HCT116 (cell line): ENCODE measurements at regions not wholly inside any gene's neighbourhood (a gene's known extent, or its start where the extent isn't known, plus 50 kb on each side); places are given as distances from the start of the nearest gene placed in this dataset.

Experiments used
- ATAC-seq: fragments of 200-7000 bp; cut with Tn5 transposase; 2 replicates; pipeline ENCODE4 v1.9.1; 2020; ENCODE audit warnings: mild to moderate bottlenecking, moderate library complexity
- BruUV-seq: library from RNA; stranded (reverse); fragments of 400-500 nt; replicated peaks from 2 replicates; lab custom pipeline; 2021; lab: Mats Ljungman, UMichigan
- CTCF ChIA-PET: fragments of 300-600 bp; sonication (Branson Sonifier 250); formaldehyde crosslinking; loops from one replicate; lab custom pipeline; 2021; ENCODE audit warnings: antibody characterized with exemption; lab: Charles Lee
- POLR2A ChIA-PET: fragments of 300-600, 350-600 bp; sonication (Branson Sonifier 250); formaldehyde crosslinking; loops from one replicate; lab custom pipeline; 2021; ENCODE audit warnings: antibody characterized with exemption; lab: Charles Lee
- RAD21 ChIA-PET, 2 experiments: fragments of 300-600 bp; sonication (Branson Sonifier 250); formaldehyde crosslinking; loops; one replicate each; lab custom pipeline; 2023; ENCODE audit warnings: low total read pairs in 2 of 2; ENCODE audit not compliant: uncharacterized antibody in 2 of 2, unreplicated experiment in 2 of 2, low non-redundant PET in 1 of 2; lab: Charles Lee
- DNase-seq: peaks from one replicate; pipeline ENCODE4 v3.0.0-alpha.2; 2010; ENCODE audit warnings: low read depth, low spot score
- H2AFZ ChIP-seq: fragments of 200-600 bp; shearing (Covaris generic), sonication (generic); 2 replicates; pipeline ENCODE4 v1.6.1; 2017; ENCODE audit warnings: low read depth, mixed run types, mixed read lengths, antibody characterized with exemption, low read length; ENCODE audit not compliant: poor library complexity, severe bottlenecking
- H3K27ac ChIP-seq: 2 replicates; pipeline ENCODE4 v1.5.1; 2012; ENCODE audit warnings: low read depth, low read length
- H3K27me3 ChIP-seq: fragments of 200-600 bp; sonication (generic); 2 replicates; pipeline ENCODE4 v1.6.1; 2016; ENCODE audit warnings: mixed run types, low read length, mixed read lengths; ENCODE audit not compliant: insufficient read depth
- H3K36me3 ChIP-seq, 2 experiments: fragments of 200-500 bp in 1 of 2; fragments of 200-600 bp in 1 of 2; sonication (Bioruptor generic) in 1 of 2; sonication (generic) in 1 of 2; 2 replicates each; pipeline versions ENCODE4 v1.5.1 to v1.6.1; 2014 to 2016; ENCODE audit warnings: low read length in 2 of 2, inconsistent platforms in 1 of 2, mixed read lengths in 1 of 2, mixed run types in 1 of 2; ENCODE audit not compliant: insufficient read depth in 2 of 2, control insufficient read depth in 1 of 2
- H3K4me1 ChIP-seq, 2 experiments: fragments of 200-600 bp in 1 of 2; sonication (generic) in 1 of 2; 2 replicates each; pipeline versions ENCODE4 v1.5.1 to v1.6.1; 2012 to 2017; ENCODE audit warnings: low read length in 2 of 2, inconsistent platforms in 1 of 2, mild to moderate bottlenecking in 1 of 2, mixed read lengths in 1 of 2, mixed run types in 1 of 2, moderate library complexity in 1 of 2; ENCODE audit not compliant: insufficient read depth in 2 of 2, control insufficient read depth in 1 of 2
- H3K4me2 ChIP-seq: fragments of 200-600 bp; sonication (generic); 2 replicates; pipeline ENCODE4 v1.6.1; 2017; ENCODE audit warnings: mixed run types, low read length, mixed read lengths
- H3K4me3 ChIP-seq, 2 experiments: fragments of 200-600 bp in 1 of 2; sonication (generic) in 1 of 2; replicated peaks in 1 of 2; 2 replicates each; pipeline ENCODE4 v1.5.1; 2011 to 2016; ENCODE audit warnings: low read length in 2 of 2, control low read depth in 1 of 2, low read depth in 1 of 2, mild to moderate bottlenecking in 1 of 2, mixed read lengths in 1 of 2, mixed run types in 1 of 2
- H3K79me2 ChIP-seq: fragments of 200-600 bp; sonication (generic); 2 replicates; pipeline ENCODE4 v1.6.1; 2017; ENCODE audit warnings: mild to moderate bottlenecking, mixed run types, low read length, moderate library complexity, mixed read lengths; ENCODE audit not compliant: insufficient read depth
- H3K9ac ChIP-seq: fragments of 200-600 bp; sonication (generic); 2 replicates; pipeline ENCODE4 v1.6.1; 2016; ENCODE audit warnings: low read length, mixed read lengths
- H3K9me2 ChIP-seq: fragments of 200-600 bp; sonication (generic), shearing (Covaris generic); 2 replicates; pipeline ENCODE4 v1.6.1; 2017; ENCODE audit warnings: mixed run types, mild to moderate bottlenecking, moderate library complexity; ENCODE audit not compliant: insufficient read depth
- H3K9me3 ChIP-seq, 2 experiments: fragments of 200-500 bp in 1 of 2; fragments of 200-600 bp in 1 of 2; sonication (Bioruptor generic) in 1 of 2; sonication (generic) in 1 of 2; 2 replicates each; pipeline ENCODE4 v1.6.1; 2014 to 2017; ENCODE audit warnings: low read length in 2 of 2, mixed read lengths in 2 of 2, inconsistent platforms in 1 of 2, low read depth in 1 of 2, mild to moderate bottlenecking in 1 of 2, mixed run types in 1 of 2, moderate library complexity in 1 of 2; ENCODE audit not compliant: control insufficient read depth in 1 of 2, insufficient read depth in 1 of 2
- H4K20me1 ChIP-seq: fragments of 200-600 bp; sonication (generic), shearing (Covaris generic); 2 replicates; pipeline ENCODE4 v1.6.1; 2017; ENCODE audit warnings: mixed run types, mild to moderate bottlenecking, moderate library complexity; ENCODE audit not compliant: insufficient read depth
- EGR1 ChIP-seq: IDR thresholded peaks from 2 replicates; pipeline ENCODE4 v1.6.1; 2012; ENCODE audit warnings: low read depth
- EZH2 ChIP-seq: fragments of 200-600 bp; sonication (generic); IDR thresholded peaks from 2 replicates; pipeline ENCODE4 v1.6.1; 2017; ENCODE audit warnings: antibody characterized with exemption, mixed run types
- JUND ChIP-seq: IDR thresholded peaks from 2 replicates; pipeline ENCODE4 v1.6.1; 2012
- MAX ChIP-seq: IDR thresholded peaks from 2 replicates; pipeline ENCODE4 v1.6.1; 2012
- RAD21 ChIP-seq: IDR thresholded peaks from 2 replicates; pipeline ENCODE4 v1.6.1; 2012; ENCODE audit warnings: low read depth, mild to moderate bottlenecking
- SIN3A ChIP-seq: IDR thresholded peaks from 2 replicates; pipeline ENCODE4 v1.6.1; 2012; ENCODE audit warnings: low read depth
- SP1 ChIP-seq: IDR thresholded peaks from 2 replicates; pipeline ENCODE4 v1.6.1; 2012; ENCODE audit warnings: low read depth
- TCF7L2 ChIP-seq: IDR thresholded peaks from 2 replicates; pipeline ENCODE4 v1.7.0; 2011; ENCODE audit warnings: borderline replicate concordance, inconsistent platforms; ENCODE audit not compliant: insufficient read depth, insufficient read length; ENCODE audit errors: extremely low read depth
- YY1 ChIP-seq: IDR thresholded peaks from 2 replicates; pipeline ENCODE4 v1.6.1; 2011; ENCODE audit warnings: low read length, low read depth, moderate library complexity, mild to moderate bottlenecking; ENCODE audit not compliant: insufficient replicate concordance; ENCODE audit errors: extremely low read depth
- ZFX ChIP-seq: fragments of 450-650 bp; IDR thresholded peaks from 2 replicates; pipeline ENCODE4 v1.6.1; 2017
- intact Hi-C: fragments of 100-400 bp; cut with micrococcal nuclease; formaldehyde crosslinking; loops from 2 replicates; pipeline ENCODE4 v1.10.0; 2022
- TF ChIP-seq, protein P1 (sequence below), 3 experiments: fragments of 200-600 bp in 1 of 3; sonication (generic) in 1 of 3; IDR thresholded peaks in 2 of 3; conservative IDR thresholded peaks in 1 of 3; 2 replicates each; pipeline ENCODE4 v1.5.1; 2012 to 2017; ENCODE audit warnings: low read depth in 2 of 3, low read length in 2 of 3, antibody characterized with exemption in 1 of 3, borderline replicate concordance in 1 of 3, control low read depth in 1 of 3, mild to moderate bottlenecking in 1 of 3, mixed read lengths in 1 of 3, mixed run types in 1 of 3, moderate library complexity in 1 of 3; ENCODE audit not compliant: insufficient read depth in 1 of 3
- TF ChIP-seq, protein P2 (sequence below): IDR thresholded peaks from 2 replicates; pipeline ENCODE4 v1.6.1; 2011; ENCODE audit warnings: mild to moderate bottlenecking, low read length, moderate library complexity; ENCODE audit not compliant: insufficient replicate concordance; ENCODE audit errors: extremely low read depth

DNA sequence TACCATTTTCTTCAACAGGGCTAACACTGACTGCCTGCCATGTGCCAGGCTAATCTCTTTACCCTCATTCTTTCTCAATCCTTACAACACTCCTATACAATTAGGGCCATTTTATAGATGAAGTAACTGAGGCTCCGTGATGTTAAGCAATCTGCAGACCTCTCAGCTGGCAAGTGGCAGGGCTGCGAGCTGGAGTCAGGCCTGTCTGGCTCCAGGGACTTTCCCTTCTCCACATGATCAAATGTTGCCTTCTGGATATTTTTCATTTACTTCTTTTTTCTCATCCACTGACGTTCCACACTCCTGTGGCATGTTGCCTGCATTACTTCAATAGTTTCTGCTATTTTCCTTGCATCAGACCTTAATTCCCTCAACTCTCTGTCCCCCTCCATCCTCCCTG, 55.2 kb upstream of the TAGAP start:
- no peaks in the 10 kb centered on the region for H3K9me2 ChIP-seq
- no TSS peak for BruUV-seq
- H3K4me1 ChIP-seq = peaks cover 0 to 8% of the 10 kb centered on the region in 2 experiments; a peak in 2 of 4 replicates
- intact Hi-C loops = loop anchor here (10.0 kb wide), 1 partner anchor 335 kb away; no protein-coding TSS in a partner anchor
- H3K4me2 ChIP-seq = no peak overlapping the region
- H3K27ac ChIP-seq = no peak overlapping the region
- ATAC-seq = no peak
- CTCF ChIA-PET = no interaction called here
- no peaks in the 10 kb centered on the region for H3K79me2 ChIP-seq
- H4K20me1 ChIP-seq = no peaks in the 10 kb centered on the region
- H3K4me3 ChIP-seq = no peak overlapping the region
- H2AFZ ChIP-seq = no peak overlapping the region
- POLR2A ChIA-PET = no interaction called here
- no peaks in the 10 kb centered on the region for H3K9me3 ChIP-seq
- TF ChIP-seq SP1 = no peak
- TF ChIP-seq YY1 = no peak
- TF ChIP-seq, protein P1, sequence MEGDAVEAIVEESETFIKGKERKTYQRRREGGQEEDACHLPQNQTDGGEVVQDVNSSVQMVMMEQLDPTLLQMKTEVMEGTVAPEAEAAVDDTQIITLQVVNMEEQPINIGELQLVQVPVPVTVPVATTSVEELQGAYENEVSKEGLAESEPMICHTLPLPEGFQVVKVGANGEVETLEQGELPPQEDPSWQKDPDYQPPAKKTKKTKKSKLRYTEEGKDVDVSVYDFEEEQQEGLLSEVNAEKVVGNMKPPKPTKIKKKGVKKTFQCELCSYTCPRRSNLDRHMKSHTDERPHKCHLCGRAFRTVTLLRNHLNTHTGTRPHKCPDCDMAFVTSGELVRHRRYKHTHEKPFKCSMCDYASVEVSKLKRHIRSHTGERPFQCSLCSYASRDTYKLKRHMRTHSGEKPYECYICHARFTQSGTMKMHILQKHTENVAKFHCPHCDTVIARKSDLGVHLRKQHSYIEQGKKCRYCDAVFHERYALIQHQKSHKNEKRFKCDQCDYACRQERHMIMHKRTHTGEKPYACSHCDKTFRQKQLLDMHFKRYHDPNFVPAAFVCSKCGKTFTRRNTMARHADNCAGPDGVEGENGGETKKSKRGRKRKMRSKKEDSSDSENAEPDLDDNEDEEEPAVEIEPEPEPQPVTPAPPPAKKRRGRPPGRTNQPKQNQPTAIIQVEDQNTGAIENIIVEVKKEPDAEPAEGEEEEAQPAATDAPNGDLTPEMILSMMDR (IDR thresholded peaks at IDR 0.05 in 2 of 3, conservative IDR thresholded peaks at IDR 0.05 in 1 of 3; ENCODE audit: borderline replicate concordance in 1 of 3, insufficient read depth in 1 of 3, low read depth in 2 of 3, low read length in 2 of 3) = no peak
- TF ChIP-seq MAX = no peak
- no peak for TF ChIP-seq SIN3A
- TF ChIP-seq RAD21 = no peak
- no peaks in the 10 kb centered on the region for H3K27me3 ChIP-seq
- no peak overlapping the region for H3K9ac ChIP-seq
- RAD21 ChIA-PET = no interaction called here
- H3K36me3 ChIP-seq = no peaks in the 10 kb centered on the region
- DNase-seq = no peak

GRCh38 chr6:159099276-159099675, 54.5 kb upstream of the TAGAP start:
- TF ChIP-seq, protein P1 (IDR thresholded peaks at IDR 0.05 in 2 of 3, conservative IDR thresholded peaks at IDR 0.05 in 1 of 3; ENCODE audit: borderline replicate concordance in 1 of 3, insufficient read depth in 1 of 3, low read depth in 2 of 3, low read length in 2 of 3) = no peak
- TF ChIP-seq EGR1 = no peak
- TF ChIP-seq JUND = no peak
- TF ChIP-seq, protein P2, sequence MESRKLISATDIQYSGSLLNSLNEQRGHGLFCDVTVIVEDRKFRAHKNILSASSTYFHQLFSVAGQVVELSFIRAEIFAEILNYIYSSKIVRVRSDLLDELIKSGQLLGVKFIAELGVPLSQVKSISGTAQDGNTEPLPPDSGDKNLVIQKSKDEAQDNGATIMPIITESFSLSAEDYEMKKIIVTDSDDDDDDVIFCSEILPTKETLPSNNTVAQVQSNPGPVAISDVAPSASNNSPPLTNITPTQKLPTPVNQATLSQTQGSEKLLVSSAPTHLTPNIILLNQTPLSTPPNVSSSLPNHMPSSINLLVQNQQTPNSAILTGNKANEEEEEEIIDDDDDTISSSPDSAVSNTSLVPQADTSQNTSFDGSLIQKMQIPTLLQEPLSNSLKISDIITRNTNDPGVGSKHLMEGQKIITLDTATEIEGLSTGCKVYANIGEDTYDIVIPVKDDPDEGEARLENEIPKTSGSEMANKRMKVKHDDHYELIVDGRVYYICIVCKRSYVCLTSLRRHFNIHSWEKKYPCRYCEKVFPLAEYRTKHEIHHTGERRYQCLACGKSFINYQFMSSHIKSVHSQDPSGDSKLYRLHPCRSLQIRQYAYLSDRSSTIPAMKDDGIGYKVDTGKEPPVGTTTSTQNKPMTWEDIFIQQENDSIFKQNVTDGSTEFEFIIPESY = no peak
- no peak for TF ChIP-seq ZFX
- TF ChIP-seq EZH2 = no peak
- no peak for TF ChIP-seq TCF7L2
- Histone ChIP-seq H3K79me2 (no peaks in the 10 kb centered on the region), H3K4me3 (no peak overlapping the region), H3K36me3 (no peaks in the 10 kb centered on the region), H3K27ac (no peak overlapping the region), H3K9me2 (no peaks in the 10 kb centered on the region), H3K4me1 (peaks cover 0 to 6% of the 10 kb centered on the region in 2 experiments; a peak in 2 of 4 replicates), H3K27me3 (no peaks in the 10 kb centered on the region), H3K9ac (no peak overlapping the region), H3K4me2 (no peak overlapping the region), H3K9me3 (no peaks in the 10 kb centered on the region), H4K20me1 (no peaks in the 10 kb centered on the region), H2AFZ (no peak overlapping the region)
- no TSS peak for BruUV-seq
- DNase-seq (no peak), ATAC-seq (no peak)
- CTCF ChIA-PET = no interaction called here
- intact Hi-C loops = no loop called here
- POLR2A ChIA-PET = no interaction called here
- RAD21 ChIA-PET = no interaction called here
